AG09309 (cell line): ENCODE measurements at regions not wholly inside any gene's neighbourhood (a gene's known extent, or its start where the extent isn't known, plus 50 kb on each side); places are given as distances from the start of the nearest gene placed in this dataset.
A peak's percentile ranks its signal among the peaks of the same experiment; 100 is the strongest.

ENCODE experiments used
- DNase-seq: peaks from one replicate; pipeline ENCODE4 v3.0.0-alpha.2; 2010; ENCODE audit warnings: low read depth
- H3K4me3 ChIP-seq: 2 replicates; pipeline ENCODE4 v1.5.1; 2011; ENCODE audit warnings: mild to moderate bottlenecking, low read depth, low read length, moderate library complexity; ENCODE audit not compliant: control insufficient read depth
- CTCF ChIP-seq: IDR thresholded peaks from 2 replicates; pipeline ENCODE4 v1.5.1; 2011; ENCODE audit warnings: mild to moderate bottlenecking, low read depth, low read length, inconsistent platforms; ENCODE audit not compliant: insufficient read depth, control insufficient read depth; ENCODE audit errors: missing control alignments

DNA sequence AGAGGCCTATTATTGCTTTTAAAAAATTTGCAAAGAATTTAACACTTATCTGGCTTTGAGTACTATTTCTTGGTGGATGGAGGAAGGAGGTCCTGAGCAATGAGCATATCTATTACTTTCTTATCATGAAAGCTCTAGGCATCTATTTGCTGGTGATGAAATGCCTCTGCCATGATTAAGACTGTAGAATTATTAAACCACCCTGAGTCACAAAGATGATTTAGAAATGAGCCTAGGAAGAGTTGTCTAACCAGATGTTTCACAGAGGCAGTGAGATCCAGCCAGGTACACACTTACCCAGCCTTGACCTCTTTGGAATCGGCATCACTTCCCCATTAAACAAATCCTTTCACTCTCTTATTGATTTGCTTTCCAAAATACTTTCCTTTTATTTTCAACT is 304.4 kb upstream of the KIF2A start:
- no peak overlapping the region for H3K4me3 ChIP-seq
- TF ChIP-seq CTCF = no peak
- DNase-seq = no peak

- H3K4me3 ChIP-seq = no peak overlapping the region
- DNase-seq = no peak
- TF ChIP-seq CTCF = no peak
Measured at GRCh38 chr5:62002436-62002835, 303.6 kb upstream of the KIF2A start.

- no peak for DNase-seq
- TF ChIP-seq CTCF = no peak
- no peak overlapping the region for H3K4me3 ChIP-seq
Measured at GRCh38 chr5:62005551-62005950, 300.5 kb upstream of the KIF2A start.

- no peak for DNase-seq
- no peak overlapping the region for H3K4me3 ChIP-seq
- TF ChIP-seq CTCF = no peak
Measured at GRCh38 chr5:62007457-62007856, 298.5 kb upstream of the KIF2A start.

- TF ChIP-seq CTCF = no peak
- no peak overlapping the region for H3K4me3 ChIP-seq
- no peak for DNase-seq
Measured at GRCh38 chr5:62011089-62011664, 294.8 kb upstream of the KIF2A start.

- TF ChIP-seq CTCF = no peak
- H3K4me3 ChIP-seq = no peak overlapping the region
- peak; percentile 28 for DNase-seq
Measured at GRCh38 chr5:62017092-62017491, 288.9 kb upstream of the KIF2A start.

DNA sequence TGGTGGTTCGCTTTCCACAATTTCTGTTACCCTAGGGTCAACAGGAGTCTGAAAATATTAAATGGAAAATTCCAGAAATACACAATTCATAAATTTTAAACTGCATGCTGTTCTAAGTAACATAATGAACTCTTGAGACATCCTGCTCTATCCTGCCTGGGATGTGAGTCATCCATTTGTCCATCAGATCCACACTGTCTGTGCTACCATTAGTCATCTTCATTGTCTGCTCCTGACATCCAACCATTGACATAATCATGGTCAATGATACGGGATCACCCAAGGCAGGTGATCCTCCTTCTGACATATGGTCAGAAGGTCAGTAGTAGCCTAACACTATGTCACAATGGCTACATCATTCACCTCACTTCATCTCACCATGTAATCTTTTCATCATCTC is 276.7 kb upstream of the KIF2A start:
- H3K4me3 ChIP-seq = no peak overlapping the region
- DNase-seq = peak; percentile 17
- TF ChIP-seq CTCF = no peak
